ENCODE measurements at regions not wholly inside any gene's neighbourhood (a gene's known extent, or its start where the extent isn't known, plus 50 kb on each side); places are given as distances from the start of the nearest gene placed in this dataset.
A peak's percentile ranks its signal among the peaks of the same experiment; 100 is the strongest.
"Not testable (repeated sequence)": the region's sequence is repeated elsewhere in the genome, so short reads cannot be mapped to it uniquely, and the experiment has no call there.

DNA sequence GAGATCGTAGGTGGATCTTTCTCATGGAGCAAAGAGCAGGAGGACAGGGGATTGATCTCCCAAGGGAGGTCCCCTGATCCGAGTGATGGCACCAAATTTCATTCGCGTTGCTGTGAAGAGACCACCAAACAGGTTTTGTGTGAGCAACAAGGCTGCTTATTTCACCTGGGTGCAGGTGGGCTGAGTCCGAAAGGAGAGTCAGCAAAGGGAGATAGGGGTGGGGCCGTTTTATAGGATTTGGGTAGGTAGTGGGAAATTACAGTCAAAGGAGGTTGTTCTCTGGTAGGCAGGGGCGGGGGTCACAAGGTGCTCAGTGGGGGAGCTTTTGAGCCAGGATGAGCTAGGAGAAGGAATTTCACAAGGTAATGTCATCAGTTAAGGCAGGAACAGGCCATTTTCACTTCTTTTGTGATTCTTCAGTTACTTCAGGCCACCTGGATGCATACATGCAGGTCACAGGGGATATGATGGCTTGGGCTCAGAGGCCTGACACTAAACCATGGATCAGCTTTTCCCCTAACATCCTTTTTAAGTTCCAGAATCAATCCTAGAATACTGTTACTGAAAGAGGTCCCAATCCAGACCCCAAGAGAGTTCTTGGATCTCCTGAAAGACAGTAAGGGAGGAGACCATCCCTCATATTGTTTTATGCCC is 110.6 kb upstream of the PPM1J start:
- CTCF ChIA-PET = interaction anchor here (1.2 kb wide), 1 partner anchor 247 kb away, joined by 5 read pairs; the partner anchor contains the start of gene LRIG2
- Mint-ChIP-seq H3K9me3 (peaks cover 18% of the 10 kb centered on the region), H3K27ac (peak overlapping the region; percentile 88), H3K27me3 (ENCODE audit: low read depth) (peaks cover 39% of the 10 kb centered on the region), H3K4me3 (peak overlapping the region; percentile 63), H3K36me3 (peaks cover 21% of the 10 kb centered on the region), H3K4me1 (peaks cover 56% of the 10 kb centered on the region)
- TF ChIP-seq TEAD1 (CRISPR knock-in tag; IDR thresholded peaks at IDR 0.05) = peak; percentile 34; the same call in 1 of the 2 replicates
- TF ChIP-seq, protein P1, sequence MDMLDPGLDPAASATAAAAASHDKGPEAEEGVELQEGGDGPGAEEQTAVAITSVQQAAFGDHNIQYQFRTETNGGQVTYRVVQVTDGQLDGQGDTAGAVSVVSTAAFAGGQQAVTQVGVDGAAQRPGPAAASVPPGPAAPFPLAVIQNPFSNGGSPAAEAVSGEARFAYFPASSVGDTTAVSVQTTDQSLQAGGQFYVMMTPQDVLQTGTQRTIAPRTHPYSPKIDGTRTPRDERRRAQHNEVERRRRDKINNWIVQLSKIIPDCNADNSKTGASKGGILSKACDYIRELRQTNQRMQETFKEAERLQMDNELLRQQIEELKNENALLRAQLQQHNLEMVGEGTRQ (CRISPR knock-in tag; IDR thresholded peaks at IDR 0.05) = 0 out of 2 replicates have a peak, but pooled peaks have one; percentile 17
- POLR2A ChIA-PET; DNase-seq (ENCODE audit: low spot score): not testable (repeated sequence)
- ATAC-seq = peak; percentile 29

DNA sequence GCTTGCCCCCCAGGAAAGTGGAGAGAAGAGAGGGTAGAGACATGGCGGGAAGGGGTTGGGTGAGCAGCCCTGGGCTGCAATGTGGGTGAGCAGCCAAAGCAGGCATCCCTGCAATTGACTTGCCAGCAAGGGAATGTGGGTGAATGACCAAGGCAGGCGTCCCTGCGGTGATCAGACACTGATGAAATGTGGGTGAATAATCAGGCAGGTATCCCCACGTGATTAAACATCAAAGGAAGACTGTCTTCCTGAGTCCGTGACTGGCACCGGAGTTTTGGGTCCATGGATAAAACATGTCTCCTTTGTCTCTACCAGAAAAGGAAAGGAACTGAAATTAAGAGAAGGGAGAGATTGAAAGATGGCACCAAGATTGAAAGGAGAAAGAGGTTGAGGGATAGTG is 109.9 kb upstream of the PPM1J start:
- H3K27ac Mint-ChIP-seq = peak overlapping the region; percentile 88
- peak overlapping the region; percentile 63 for H3K4me3 Mint-ChIP-seq
- POLR2A ChIA-PET = not testable (repeated sequence)

DNA sequence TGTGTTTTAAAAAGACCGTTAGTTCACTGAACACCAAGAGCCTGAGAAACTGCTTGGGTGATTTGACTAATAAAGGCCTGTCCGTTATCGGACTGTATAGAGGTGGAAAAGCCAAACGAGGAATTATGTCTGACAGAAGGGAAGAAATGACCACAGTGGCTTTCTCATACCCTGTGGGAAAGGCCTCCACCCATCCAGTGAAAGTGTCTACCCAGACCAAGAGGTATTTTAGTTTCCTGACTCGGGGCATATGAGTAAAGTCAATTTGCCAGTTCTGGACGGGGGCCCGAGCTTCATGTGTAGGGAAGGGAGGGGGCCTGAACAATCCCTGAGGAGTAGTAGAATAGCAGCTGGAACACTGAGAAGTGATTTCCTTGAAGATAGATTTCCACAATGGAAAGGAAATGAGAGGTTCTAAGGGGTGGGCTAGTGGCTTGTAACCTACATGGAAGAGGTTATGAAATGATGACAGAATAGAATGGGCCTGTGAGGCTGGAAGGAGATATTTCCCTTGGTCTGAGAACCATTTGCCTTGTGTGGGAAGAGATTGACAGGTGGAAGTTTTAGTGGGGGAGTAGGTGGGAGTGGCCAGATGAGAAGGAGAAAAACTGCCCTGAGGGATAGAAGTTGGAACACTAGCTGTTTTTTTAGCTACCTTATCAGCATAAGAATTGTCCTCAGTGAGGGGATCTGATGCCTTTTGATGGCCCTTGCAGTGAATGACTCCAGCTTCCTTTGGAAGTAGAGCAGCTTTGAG is 106.4 kb upstream of the PPM1J start:
- CTCF ChIA-PET = interaction anchor here (0.7 to 2.4 kb wide), 4 partner anchors 13 to 251 kb away, joined by 3 to 7 read pairs (median 4); partner anchors contain the start of gene LRIG2
- POLR2A ChIA-PET; H3K4me3 Mint-ChIP-seq; ATAC-seq; H3K27ac Mint-ChIP-seq; H3K27me3 Mint-ChIP-seq (ENCODE audit: low read depth); DNase-seq (ENCODE audit: low spot score): not testable (repeated sequence)
- Mint-ChIP-seq H3K9me3 (peaks cover 13% of the 10 kb centered on the region), H3K4me1 (peaks cover 51% of the 10 kb centered on the region), H3K36me3 (peaks cover 23% of the 10 kb centered on the region)

More for the DNA sequence above, 109.9 kb upstream of the PPM1J start:
- Mint-ChIP-seq H3K4me1 (peaks cover 56% of the 10 kb centered on the region), H3K36me3 (peaks cover 20% of the 10 kb centered on the region), H3K9me3 (peaks cover 18% of the 10 kb centered on the region), H3K27me3 (ENCODE audit: low read depth) (peaks cover 33% of the 10 kb centered on the region)
- CTCF ChIA-PET; ATAC-seq; DNase-seq (ENCODE audit: low spot score): not testable (repeated sequence)
- TF ChIP-seq SP1 (CRISPR knock-in tag; conservative IDR thresholded peaks at IDR 0.05) = 0 out of 2 replicates have a peak, but pooled peaks have one; percentile 21

DNA sequence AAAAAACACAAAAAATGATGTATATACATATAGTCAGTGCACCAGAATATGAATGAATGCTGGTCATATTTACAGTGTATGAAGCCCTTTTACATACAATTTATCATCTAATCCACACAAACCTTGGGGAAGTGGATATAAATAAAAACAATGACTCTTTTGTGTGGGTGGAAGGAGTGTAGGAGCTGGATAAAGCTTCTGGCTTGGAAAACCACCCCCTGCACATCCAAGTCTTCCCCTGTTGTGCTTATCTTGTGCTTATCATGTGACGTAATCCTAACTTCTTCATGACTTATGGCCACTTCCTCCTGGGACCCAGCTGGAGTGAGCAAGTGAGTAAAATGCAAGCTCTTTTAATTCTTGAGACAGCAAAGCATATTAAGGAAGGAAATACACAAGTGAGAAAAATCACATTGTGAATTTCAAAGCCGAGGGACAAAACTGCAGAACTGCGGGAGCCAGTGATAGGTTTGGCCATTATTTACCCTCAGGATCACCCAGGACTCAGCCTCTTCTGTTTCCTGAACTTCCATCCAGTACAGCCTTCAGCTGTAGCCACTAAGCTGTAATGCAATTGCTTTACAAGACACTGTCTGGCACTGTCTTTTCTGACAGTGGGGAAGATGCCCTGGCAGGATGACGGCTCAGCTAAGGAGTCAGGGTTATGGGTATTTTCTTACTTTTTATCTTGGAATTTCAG is 104.0 kb upstream of the PPM1J start:
- POLR2A ChIA-PET = interaction anchor here (0.6 to 1.8 kb wide), 6 partner anchors 15 to 253 kb away, joined by 3 to 18 read pairs (median 4); partner anchors contain the start of gene LRIG2
- ATAC-seq = no peak
- peak overlapping the region; percentile 14; the same call in 1 of the 2 replicates for H3K4me3 Mint-ChIP-seq
- DNase-seq (ENCODE audit: low spot score) = no peak
- H3K4me1 Mint-ChIP-seq = peaks cover 45% of the 10 kb centered on the region
- peak overlapping the region; percentile 98 for H3K27ac Mint-ChIP-seq
- peaks cover 13% of the 10 kb centered on the region for H3K36me3 Mint-ChIP-seq
- CTCF ChIA-PET = interaction anchor here (0.7 to 2.6 kb wide), 6 partner anchors 37 to 254 kb away, joined by 4 to 18 read pairs (median 9); partner anchors contain the start of genes LRIG2 and PPM1J
- H3K9me3 Mint-ChIP-seq = peaks cover 4% of the 10 kb centered on the region
- H3K27me3 Mint-ChIP-seq (ENCODE audit: low read depth) = no peaks in the 10 kb centered on the region
- TF ChIP-seq, protein P2, sequence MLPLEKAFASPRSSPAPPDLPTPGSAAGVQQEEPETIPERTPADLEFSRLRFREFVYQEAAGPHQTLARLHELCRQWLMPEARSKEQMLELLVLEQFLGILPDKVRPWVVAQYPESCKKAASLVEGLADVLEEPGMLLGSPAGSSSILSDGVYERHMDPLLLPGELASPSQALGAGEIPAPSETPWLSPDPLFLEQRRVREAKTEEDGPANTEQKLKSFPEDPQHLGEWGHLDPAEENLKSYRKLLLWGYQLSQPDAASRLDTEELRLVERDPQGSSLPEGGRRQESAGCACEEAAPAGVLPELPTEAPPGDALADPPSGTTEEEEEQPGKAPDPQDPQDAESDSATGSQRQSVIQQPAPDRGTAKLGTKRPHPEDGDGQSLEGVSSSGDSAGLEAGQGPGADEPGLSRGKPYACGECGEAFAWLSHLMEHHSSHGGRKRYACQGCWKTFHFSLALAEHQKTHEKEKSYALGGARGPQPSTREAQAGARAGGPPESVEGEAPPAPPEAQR (CRISPR knock-in tag; IDR thresholded peaks at IDR 0.05) = no peak
- TF ChIP-seq MYBL2 (CRISPR knock-in tag; IDR thresholded peaks at IDR 0.05) (no peak), ELF4 (CRISPR knock-in tag; IDR thresholded peaks at IDR 0.05; ENCODE audit: low read depth) (no peak), ESRRA (CRISPR knock-in tag; IDR thresholded peaks at IDR 0.05; ENCODE audit: borderline replicate concordance) (no peak), ZBTB21 (CRISPR knock-in tag; IDR thresholded peaks at IDR 0.05; ENCODE audit: borderline replicate concordance) (no peak), ZNF121 (CRISPR knock-in tag; IDR thresholded peaks at IDR 0.05) (no peak)
- TF ChIP-seq, protein P3, sequence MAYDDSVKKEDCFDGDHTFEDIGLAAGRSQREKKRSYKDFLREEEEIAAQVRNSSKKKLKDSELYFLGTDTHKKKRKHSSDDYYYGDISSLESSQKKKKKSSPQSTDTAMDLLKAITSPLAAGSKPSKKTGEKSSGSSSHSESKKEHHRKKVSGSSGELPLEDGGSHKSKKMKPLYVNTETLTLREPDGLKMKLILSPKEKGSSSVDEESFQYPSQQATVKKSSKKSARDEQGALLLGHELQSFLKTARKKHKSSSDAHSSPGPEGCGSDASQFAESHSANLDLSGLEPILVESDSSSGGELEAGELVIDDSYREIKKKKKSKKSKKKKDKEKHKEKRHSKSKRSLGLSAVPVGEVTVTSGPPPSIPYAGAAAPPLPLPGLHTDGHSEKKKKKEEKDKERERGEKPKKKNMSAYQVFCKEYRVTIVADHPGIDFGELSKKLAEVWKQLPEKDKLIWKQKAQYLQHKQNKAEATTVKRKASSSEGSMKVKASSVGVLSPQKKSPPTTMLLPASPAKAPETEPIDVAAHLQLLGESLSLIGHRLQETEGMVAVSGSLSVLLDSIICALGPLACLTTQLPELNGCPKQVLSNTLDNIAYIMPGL (CRISPR knock-in tag; IDR thresholded peaks at IDR 0.05) = no peak
- TF ChIP-seq, protein P4, sequence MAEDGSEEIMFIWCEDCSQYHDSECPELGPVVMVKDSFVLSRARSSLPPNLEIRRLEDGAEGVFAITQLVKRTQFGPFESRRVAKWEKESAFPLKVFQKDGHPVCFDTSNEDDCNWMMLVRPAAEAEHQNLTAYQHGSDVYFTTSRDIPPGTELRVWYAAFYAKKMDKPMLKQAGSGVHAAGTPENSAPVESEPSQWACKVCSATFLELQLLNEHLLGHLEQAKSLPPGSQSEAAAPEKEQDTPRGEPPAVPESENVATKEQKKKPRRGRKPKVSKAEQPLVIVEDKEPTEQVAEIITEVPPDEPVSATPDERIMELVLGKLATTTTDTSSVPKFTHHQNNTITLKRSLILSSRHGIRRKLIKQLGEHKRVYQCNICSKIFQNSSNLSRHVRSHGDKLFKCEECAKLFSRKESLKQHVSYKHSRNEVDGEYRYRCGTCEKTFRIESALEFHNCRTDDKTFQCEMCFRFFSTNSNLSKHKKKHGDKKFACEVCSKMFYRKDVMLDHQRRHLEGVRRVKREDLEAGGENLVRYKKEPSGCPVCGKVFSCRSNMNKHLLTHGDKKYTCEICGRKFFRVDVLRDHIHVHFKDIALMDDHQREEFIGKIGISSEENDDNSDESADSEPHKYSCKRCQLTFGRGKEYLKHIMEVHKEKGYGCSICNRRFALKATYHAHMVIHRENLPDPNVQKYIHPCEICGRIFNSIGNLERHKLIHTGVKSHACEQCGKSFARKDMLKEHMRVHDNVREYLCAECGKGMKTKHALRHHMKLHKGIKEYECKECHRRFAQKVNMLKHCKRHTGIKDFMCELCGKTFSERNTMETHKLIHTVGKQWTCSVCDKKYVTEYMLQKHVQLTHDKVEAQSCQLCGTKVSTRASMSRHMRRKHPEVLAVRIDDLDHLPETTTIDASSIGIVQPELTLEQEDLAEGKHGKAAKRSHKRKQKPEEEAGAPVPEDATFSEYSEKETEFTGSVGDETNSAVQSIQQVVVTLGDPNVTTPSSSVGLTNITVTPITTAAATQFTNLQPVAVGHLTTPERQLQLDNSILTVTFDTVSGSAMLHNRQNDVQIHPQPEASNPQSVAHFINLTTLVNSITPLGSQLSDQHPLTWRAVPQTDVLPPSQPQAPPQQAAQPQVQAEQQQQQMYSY (CRISPR knock-in tag; IDR thresholded peaks at IDR 0.05) = no peak

Measured in WTC11 (cell line).